Adipocyte (in vitro differentiated cells): ENCODE measurements at regions not wholly inside any gene's neighbourhood (a gene's known extent, or its start where the extent isn't known, plus 50 kb on each side); places are given as distances from the start of the nearest gene placed in this dataset.
"Not testable (repeated sequence)": the region's sequence is repeated elsewhere in the genome, so short reads cannot be mapped to it uniquely, and the experiment has no call there.

ENCODE experiments used
- DNase-seq: peaks from one replicate; pipeline ENCODE4 v3.0.0-alpha.2; 2015; ENCODE audit warnings: low read depth
- H3K27me3 ChIP-seq: replicated peaks from 2 replicates; pipeline ENCODE4 v1.7.0; 2013; ENCODE audit warnings: mild to moderate bottlenecking, low read length, moderate library complexity; ENCODE audit not compliant: control insufficient read depth, insufficient read depth
- H3K36me3 ChIP-seq: 2 replicates; pipeline ENCODE4 v1.7.0; 2013; ENCODE audit warnings: low read length, mild to moderate bottlenecking, moderate library complexity; ENCODE audit not compliant: control insufficient read depth, insufficient read depth, severe bottlenecking
- H3K4me1 ChIP-seq: 2 replicates; pipeline ENCODE4 v1.7.0; 2013; ENCODE audit warnings: mild to moderate bottlenecking, low read length, moderate library complexity; ENCODE audit not compliant: control insufficient read depth, insufficient read depth
- H3K4me3 ChIP-seq: 2 replicates; pipeline ENCODE4 v1.7.0; 2013; ENCODE audit warnings: mild to moderate bottlenecking, low read length, moderate library complexity
- H3K9ac ChIP-seq: 2 replicates; pipeline ENCODE4 v1.7.0; 2013; ENCODE audit warnings: mild to moderate bottlenecking, low read length, moderate library complexity
- H3K9me3 ChIP-seq: 2 replicates; pipeline ENCODE4 v1.7.0; 2013; ENCODE audit warnings: mild to moderate bottlenecking, low read length, moderate library complexity; ENCODE audit not compliant: control insufficient read depth

DNA sequence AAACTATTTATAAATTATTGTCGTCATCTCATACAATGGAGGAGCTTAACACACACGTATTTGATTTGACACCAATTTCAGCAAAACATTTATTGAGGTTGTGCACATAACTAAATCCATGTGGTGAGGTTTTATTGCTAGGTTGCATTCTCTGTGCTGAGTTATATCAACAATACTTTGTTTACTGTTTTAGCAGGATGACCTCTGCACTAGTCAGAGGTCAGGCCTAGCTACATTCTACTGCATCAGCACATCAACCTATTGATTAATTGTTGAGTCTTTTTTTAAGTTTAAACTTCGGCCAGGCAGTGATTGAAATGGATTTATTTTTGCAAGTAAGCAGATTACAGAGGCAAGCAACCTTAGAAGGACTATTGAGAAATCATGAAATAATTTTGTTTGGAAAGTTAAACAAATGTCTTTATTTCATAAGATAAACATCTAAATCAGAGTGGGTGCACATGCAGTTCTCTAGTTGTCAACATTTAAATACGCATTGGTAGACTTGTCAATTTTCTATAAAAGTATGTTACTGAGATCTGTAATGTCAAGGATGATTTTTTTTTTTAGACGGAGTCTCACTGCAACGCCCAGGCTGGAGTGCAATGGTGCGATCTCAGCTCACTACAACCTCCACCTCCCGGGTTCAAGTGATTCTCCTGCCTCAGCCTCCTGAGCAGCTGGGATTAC, 75.2 kb upstream of the CD28 start:
- H3K4me3 ChIP-seq, result peak overlapping the region; percentile 6
- H3K27me3 ChIP-seq, result no peaks in the 10 kb centered on the region
- H3K9ac ChIP-seq, result no peak overlapping the region
- DNase-seq, result peak; percentile 73
- peaks cover 35% of the 10 kb centered on the region for H3K4me1 ChIP-seq
- no peaks in the 10 kb centered on the region for H3K36me3 ChIP-seq
- no peaks in the 10 kb centered on the region for H3K9me3 ChIP-seq

GRCh38 chr2:203636588-203637470, 69.6 kb upstream of the CD28 start:
- Histone ChIP-seq H3K4me1 (peaks cover 14% of the 10 kb centered on the region), H3K9me3 (no peaks in the 10 kb centered on the region)
- DNase-seq, result peak; percentile 79

GRCh38 chr2:203637471-203638167, 68.8 kb upstream of the CD28 start:
- no peaks in the 10 kb centered on the region for H3K9me3 ChIP-seq
- no peak for DNase-seq
- no peak overlapping the region for H3K4me3 ChIP-seq
- H3K36me3 ChIP-seq, result no peaks in the 10 kb centered on the region
- no peak overlapping the region for H3K9ac ChIP-seq
- H3K27me3 ChIP-seq, result no peaks in the 10 kb centered on the region
- peaks cover 14% of the 10 kb centered on the region for H3K4me1 ChIP-seq

More at GRCh38 chr2:203636588-203637470, 69.6 kb upstream of the CD28 start:
- Histone ChIP-seq H3K36me3 (no peaks in the 10 kb centered on the region), H3K4me3 (no peak overlapping the region), H3K27me3 (no peaks in the 10 kb centered on the region), H3K9ac (no peak overlapping the region)

DNA sequence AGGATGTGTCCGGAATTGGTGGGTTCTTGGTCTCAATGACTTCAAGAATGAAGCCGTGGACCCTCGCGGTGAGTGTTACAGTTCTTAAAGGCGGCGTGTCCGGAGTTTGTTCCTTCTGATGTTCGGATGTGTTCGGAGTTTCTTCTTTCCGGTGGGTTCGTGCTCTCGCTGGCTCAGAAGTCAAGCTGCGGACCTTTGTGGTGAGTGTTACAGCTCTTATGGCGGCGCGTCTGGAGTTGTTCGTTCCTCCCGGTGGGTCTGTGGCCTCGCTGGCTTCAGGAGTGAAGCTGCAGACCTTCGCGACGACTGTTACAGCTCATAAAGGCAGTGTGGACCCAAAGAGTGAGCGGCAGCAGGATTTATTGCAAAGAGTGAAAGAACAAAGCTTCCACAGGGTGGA, 64.6 kb upstream of the CD28 start:
- H3K4me1 ChIP-seq, result peaks cover 10% of the 10 kb centered on the region
- H3K9ac ChIP-seq, H3K27me3 ChIP-seq, H3K36me3 ChIP-seq, DNase-seq, H3K4me3 ChIP-seq, H3K9me3 ChIP-seq: not testable (repeated sequence)

- H3K9me3 ChIP-seq, H3K36me3 ChIP-seq, H3K4me1 ChIP-seq, DNase-seq, H3K9ac ChIP-seq, H3K27me3 ChIP-seq, H3K4me3 ChIP-seq: not testable (repeated sequence)
These were observed 63.6 kb upstream of the CD28 start for GRCh38 chr2:203642841-203643240.

DNA sequence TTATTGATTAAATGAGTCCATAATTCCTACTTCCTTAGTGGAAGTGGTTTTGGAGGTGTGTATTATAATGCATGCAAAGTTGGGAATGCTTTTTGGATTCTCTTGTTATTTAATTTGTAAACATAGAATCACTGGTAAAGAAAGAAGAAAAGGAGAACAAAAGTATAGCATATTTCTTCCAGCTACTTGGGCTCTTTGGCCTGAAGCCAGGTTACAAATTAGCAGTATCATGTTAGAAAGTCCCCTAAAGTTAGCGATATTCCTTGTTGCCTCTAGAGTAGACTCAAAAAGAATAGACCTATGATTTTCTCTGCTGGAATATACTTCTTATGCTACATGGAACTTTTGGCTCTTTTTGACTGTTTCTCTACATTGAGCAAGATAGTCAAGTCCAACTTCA, 60.6 kb upstream of the CD28 start:
- no peaks in the 10 kb centered on the region for H3K9me3 ChIP-seq

DNA sequence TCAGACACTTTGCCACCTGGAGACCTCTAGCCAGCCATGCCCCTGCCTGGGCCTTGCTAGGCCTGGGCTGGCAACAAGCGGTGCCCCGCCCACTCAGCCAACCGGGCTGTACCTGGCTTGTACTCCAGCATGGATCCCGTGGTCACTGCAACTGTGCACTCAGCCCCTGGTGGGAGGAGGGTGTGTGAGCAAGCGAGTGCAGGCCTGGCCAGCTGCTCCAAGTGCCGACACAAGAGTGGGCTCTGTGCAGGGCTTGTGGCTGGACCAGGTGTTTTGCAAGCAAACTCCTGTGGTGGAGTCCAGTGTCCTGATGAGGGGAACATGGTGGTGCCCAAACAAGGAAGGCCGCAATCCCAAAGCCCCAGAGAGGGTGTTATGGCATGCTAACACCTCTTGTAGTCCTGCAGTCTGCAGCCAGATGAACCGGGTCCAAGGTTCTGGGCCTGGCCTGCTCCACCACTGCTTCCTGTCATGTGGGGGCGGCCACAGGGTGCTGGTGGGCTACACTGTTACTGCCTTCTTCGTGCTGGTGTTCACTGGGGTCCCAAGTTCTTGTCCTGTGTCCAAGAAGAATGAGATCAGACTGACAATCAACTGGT, 60.1 kb upstream of the CD28 start:
- no peak overlapping the region for H3K4me3 ChIP-seq
- no peaks in the 10 kb centered on the region for H3K9me3 ChIP-seq
- no peaks in the 10 kb centered on the region for H3K36me3 ChIP-seq
- H3K27me3 ChIP-seq, result no peaks in the 10 kb centered on the region
- peaks cover 32% of the 10 kb centered on the region for H3K4me1 ChIP-seq
- H3K9ac ChIP-seq, result no peak overlapping the region
- DNase-seq, result no peak

More for the DNA sequence above, 60.6 kb upstream of the CD28 start:
- DNase-seq, result no peak
- Histone ChIP-seq H3K36me3 (no peaks in the 10 kb centered on the region), H3K27me3 (no peaks in the 10 kb centered on the region), H3K9ac (no peak overlapping the region), H3K4me3 (no peak overlapping the region), H3K4me1 (peaks cover 27% of the 10 kb centered on the region)

DNA sequence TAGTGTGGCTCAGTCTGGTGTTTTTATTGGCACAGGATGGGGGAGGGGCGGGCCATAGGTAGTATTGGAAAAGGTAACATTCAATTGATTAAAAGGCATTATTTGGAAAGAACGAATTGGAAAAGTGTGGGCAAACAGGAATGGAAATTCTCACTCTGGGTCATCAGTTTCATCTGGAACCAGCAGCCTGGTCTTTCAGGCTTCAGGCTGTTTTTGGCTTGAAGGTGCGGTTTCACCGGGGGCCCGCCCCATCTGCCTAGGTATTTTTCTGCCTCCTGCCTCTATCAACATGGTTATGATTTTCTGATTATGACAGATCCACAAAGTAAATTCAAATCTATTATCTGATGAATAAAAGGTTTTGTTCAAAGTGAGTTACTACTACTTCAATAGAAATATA, 59.5 kb upstream of the CD28 start:
- no peaks in the 10 kb centered on the region for H3K36me3 ChIP-seq
- no peak overlapping the region for H3K4me3 ChIP-seq
- DNase-seq, result no peak
- no peak overlapping the region for H3K9ac ChIP-seq
- peaks cover 32% of the 10 kb centered on the region for H3K4me1 ChIP-seq
- no peaks in the 10 kb centered on the region for H3K9me3 ChIP-seq
- H3K27me3 ChIP-seq, result no peaks in the 10 kb centered on the region

GRCh38 chr2:203647579-203647978, 58.9 kb upstream of the CD28 start:
- no peaks in the 10 kb centered on the region for H3K27me3 ChIP-seq
- H3K4me1 ChIP-seq, result peaks cover 32% of the 10 kb centered on the region
- no peak overlapping the region for H3K4me3 ChIP-seq
- no peaks in the 10 kb centered on the region for H3K9me3 ChIP-seq
- H3K36me3 ChIP-seq, result no peaks in the 10 kb centered on the region
- no peak overlapping the region for H3K9ac ChIP-seq
- no peak for DNase-seq

DNA sequence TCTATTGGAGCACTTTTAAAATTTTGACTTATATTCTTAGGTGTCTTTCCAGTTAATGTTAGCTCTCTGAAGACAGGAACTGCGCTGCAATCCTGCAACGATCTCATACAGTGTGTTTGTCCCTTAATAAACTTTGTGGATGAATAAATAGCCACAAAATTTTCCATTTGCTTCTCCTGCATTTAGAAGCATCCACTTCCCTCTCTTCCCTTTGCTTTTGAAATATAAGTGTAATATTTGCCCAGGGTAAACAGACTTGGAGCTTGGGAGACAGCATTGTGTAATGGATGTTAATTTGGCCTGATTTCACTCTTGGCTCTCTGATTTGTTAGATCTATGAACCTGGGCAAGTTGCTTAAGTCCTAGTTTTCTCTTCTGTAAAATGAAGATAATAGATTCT, 58.2 kb upstream of the CD28 start:
- Histone ChIP-seq H3K36me3 (no peaks in the 10 kb centered on the region), H3K27me3 (no peaks in the 10 kb centered on the region), H3K9me3 (no peaks in the 10 kb centered on the region), H3K9ac (no peak overlapping the region), H3K4me3 (no peak overlapping the region), H3K4me1 (peaks cover 32% of the 10 kb centered on the region)
- DNase-seq, result peak; percentile 70
